ENCODE measurements at regions not wholly inside any gene's neighbourhood (a gene's known extent, or its start where the extent isn't known, plus 50 kb on each side); places are given as distances from the start of the nearest gene placed in this dataset.

- no peaks in the 10 kb centered on the region for H3K4me1 ChIP-seq (ENCODE audit: insufficient read depth, low read length)
- H3K27me3 ChIP-seq (ENCODE audit: insufficient read depth, low read length): no peaks in the 10 kb centered on the region
- no peaks in the 10 kb centered on the region for H3K9me3 ChIP-seq (ENCODE audit: insufficient read depth, low read depth, low read length)
- H3K27ac ChIP-seq (ENCODE audit: low read length): no peak overlapping the region
- no peaks in the 10 kb centered on the region for H3K36me3 ChIP-seq (ENCODE audit: insufficient read depth, low read depth, low read length)
- H3K4me3 ChIP-seq (ENCODE audit: low read length): no peak overlapping the region
- H3K9ac ChIP-seq (ENCODE audit: low read depth, low read length): no peak overlapping the region
Measured at GRCh38 chr18:77617694-77618093, 368.0 kb downstream of the GALR1 start.

- H3K36me3 ChIP-seq (ENCODE audit: insufficient read depth, low read depth, low read length): no peaks in the 10 kb centered on the region
- H3K4me3 ChIP-seq (ENCODE audit: low read length): no peak overlapping the region
- no peaks in the 10 kb centered on the region for H3K4me1 ChIP-seq (ENCODE audit: insufficient read depth, low read length)
- no peak overlapping the region for H3K27ac ChIP-seq (ENCODE audit: low read length)
- H3K9me3 ChIP-seq (ENCODE audit: insufficient read depth, low read depth, low read length): no peaks in the 10 kb centered on the region
- no peak overlapping the region for H3K9ac ChIP-seq (ENCODE audit: low read depth, low read length)
- H3K27me3 ChIP-seq (ENCODE audit: insufficient read depth, low read length): no peaks in the 10 kb centered on the region
Measured at GRCh38 chr18:77619525-77619924, 369.9 kb downstream of the GALR1 start.

DNA sequence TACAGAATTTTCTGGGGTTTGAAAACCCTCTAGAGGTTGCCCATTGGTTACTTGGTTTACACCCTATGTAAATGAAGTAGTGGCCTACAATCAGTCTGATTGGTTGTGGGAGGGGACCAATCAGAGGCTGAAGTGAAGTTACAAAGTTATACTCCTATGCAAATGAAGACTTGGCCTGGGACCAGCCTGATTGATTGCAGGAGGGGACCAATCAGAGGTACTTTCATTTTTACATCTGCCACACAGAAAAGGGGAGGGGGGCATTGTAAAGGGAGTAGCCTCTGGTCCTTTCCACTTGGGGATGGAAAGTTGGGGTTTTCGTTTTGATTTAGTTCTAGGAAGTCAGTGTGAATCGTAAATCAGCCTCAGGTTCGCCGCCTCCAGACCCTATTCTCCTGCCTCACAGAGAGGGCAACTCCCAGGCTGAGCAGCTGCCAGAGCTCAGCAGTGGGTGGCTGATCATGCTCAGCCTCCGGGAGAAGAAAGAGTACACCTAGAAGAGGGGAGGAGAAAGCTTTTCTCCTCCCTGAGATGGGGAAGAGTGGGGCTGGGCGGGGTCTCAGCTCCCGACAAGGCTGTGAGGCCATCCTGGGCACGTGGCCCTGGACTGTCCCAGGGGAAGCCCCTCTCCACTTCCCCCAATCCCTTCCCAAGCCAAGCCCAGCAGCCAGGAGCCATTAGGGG lies 372.5 kb downstream of the GALR1 start:
- no peak overlapping the region for H3K9ac ChIP-seq (ENCODE audit: low read depth, low read length)
- no peaks in the 10 kb centered on the region for H3K4me1 ChIP-seq (ENCODE audit: insufficient read depth, low read length)
- no peaks in the 10 kb centered on the region for H3K36me3 ChIP-seq (ENCODE audit: insufficient read depth, low read depth, low read length)
- H3K4me3 ChIP-seq (ENCODE audit: low read length): no peak overlapping the region
- no peaks in the 10 kb centered on the region for H3K27me3 ChIP-seq (ENCODE audit: insufficient read depth, low read length)
- no peak overlapping the region for H3K27ac ChIP-seq (ENCODE audit: low read length)
- H3K9me3 ChIP-seq (ENCODE audit: insufficient read depth, low read depth, low read length): no peaks in the 10 kb centered on the region

DNA sequence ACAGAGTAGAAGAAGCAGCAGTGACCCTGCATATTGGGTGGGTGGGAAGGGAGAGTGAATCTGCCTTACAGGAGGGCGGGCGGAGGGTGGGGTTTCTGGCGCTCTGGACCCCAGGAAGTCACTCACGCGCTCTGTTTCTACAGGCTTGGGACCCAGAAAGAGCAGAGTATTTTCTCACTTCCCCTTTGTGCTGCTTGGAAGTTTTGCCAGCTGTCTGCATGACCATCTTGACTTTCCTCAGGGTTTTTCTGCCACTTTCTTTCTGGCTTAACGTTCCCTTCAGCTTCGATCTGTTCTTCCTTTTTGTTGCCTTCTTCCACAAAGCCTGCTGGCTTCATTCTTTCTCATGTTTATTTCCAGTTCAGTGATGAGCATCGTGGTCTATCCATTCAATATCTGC lies 383.1 kb downstream of the GALR1 start:
- Histone ChIP-seq H3K4me3 (ENCODE audit: low read length) (no peak overlapping the region), H3K9me3 (ENCODE audit: insufficient read depth, low read depth, low read length) (peaks cover 11% of the 10 kb centered on the region; the same call in 1 of the 2 replicates), H3K27ac (ENCODE audit: low read length) (no peak overlapping the region), H3K27me3 (ENCODE audit: insufficient read depth, low read length) (no peaks in the 10 kb centered on the region), H3K36me3 (ENCODE audit: insufficient read depth, low read depth, low read length) (no peaks in the 10 kb centered on the region), H3K9ac (ENCODE audit: low read depth, low read length) (no peak overlapping the region), H3K4me1 (ENCODE audit: insufficient read depth, low read length) (no peaks in the 10 kb centered on the region)

DNA sequence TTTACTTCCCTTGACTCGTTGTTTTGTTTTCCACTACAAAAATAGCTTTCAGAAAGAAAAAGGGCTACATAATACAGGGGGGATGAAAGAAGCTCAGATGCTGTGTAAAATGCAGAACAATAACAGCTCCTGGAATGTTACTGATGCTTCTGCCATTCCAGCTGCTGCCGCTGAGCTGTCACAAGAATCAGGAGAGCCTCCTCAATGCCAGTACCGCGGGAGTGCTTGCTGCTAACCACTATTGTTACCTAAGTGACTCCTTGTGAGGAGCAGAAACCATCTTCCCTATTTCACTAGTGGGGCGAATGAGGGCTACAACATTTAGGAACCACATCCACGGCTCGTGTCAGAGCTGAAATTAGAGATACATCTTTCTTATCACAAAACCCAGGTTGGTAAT lies 384.8 kb downstream of the GALR1 start:
- no peaks in the 10 kb centered on the region for H3K36me3 ChIP-seq (ENCODE audit: insufficient read depth, low read depth, low read length)
- H3K4me1 ChIP-seq (ENCODE audit: insufficient read depth, low read length): no peaks in the 10 kb centered on the region
- H3K27me3 ChIP-seq (ENCODE audit: insufficient read depth, low read length): no peaks in the 10 kb centered on the region
- no peak overlapping the region for H3K4me3 ChIP-seq (ENCODE audit: low read length)
- peaks cover 7% of the 10 kb centered on the region; the same call in 1 of the 2 replicates for H3K9me3 ChIP-seq (ENCODE audit: insufficient read depth, low read depth, low read length)
- no peak overlapping the region for H3K27ac ChIP-seq (ENCODE audit: low read length)
- H3K9ac ChIP-seq (ENCODE audit: low read depth, low read length): no peak overlapping the region

GRCh38 chr18:77635451-77635850 lies 385.8 kb downstream of the GALR1 start:
- Histone ChIP-seq H3K4me3 (ENCODE audit: low read length) (no peak overlapping the region), H3K36me3 (ENCODE audit: insufficient read depth, low read depth, low read length) (no peaks in the 10 kb centered on the region), H3K9me3 (ENCODE audit: insufficient read depth, low read depth, low read length) (peaks cover 7% of the 10 kb centered on the region; the same call in 1 of the 2 replicates), H3K27me3 (ENCODE audit: insufficient read depth, low read length) (no peaks in the 10 kb centered on the region), H3K27ac (ENCODE audit: low read length) (no peak overlapping the region), H3K4me1 (ENCODE audit: insufficient read depth, low read length) (no peaks in the 10 kb centered on the region), H3K9ac (ENCODE audit: low read depth, low read length) (no peak overlapping the region)

DNA sequence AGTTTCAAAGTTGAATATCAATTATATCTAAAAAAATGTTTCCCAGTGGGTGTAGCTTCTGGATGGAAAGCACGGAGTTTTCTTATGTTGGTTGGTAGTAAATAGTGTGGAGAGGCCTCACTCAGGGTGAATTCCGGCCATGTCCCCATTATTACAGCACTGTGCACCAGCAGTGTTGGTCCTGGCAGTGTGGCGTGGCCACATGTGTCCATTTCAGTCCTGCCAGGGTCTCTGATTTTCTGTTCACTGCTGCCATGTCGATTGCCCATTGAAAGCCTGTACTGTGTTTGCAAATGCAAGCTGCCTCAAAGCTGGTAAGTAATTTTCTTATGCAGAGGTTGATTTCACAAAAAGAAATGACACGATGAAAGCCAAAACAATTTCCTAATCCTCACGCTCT lies 386.2 kb downstream of the GALR1 start:
- Histone ChIP-seq H3K27ac (ENCODE audit: low read length) (no peak overlapping the region), H3K27me3 (ENCODE audit: insufficient read depth, low read length) (no peaks in the 10 kb centered on the region), H3K9me3 (ENCODE audit: insufficient read depth, low read depth, low read length) (peaks cover 7% of the 10 kb centered on the region; the same call in 1 of the 2 replicates), H3K36me3 (ENCODE audit: insufficient read depth, low read depth, low read length) (no peaks in the 10 kb centered on the region), H3K4me1 (ENCODE audit: insufficient read depth, low read length) (no peaks in the 10 kb centered on the region), H3K9ac (ENCODE audit: low read depth, low read length) (no peak overlapping the region), H3K4me3 (ENCODE audit: low read length) (no peak overlapping the region)

- H3K9me3 ChIP-seq (ENCODE audit: insufficient read depth, low read depth, low read length): no peaks in the 10 kb centered on the region
- H3K27me3 ChIP-seq (ENCODE audit: insufficient read depth, low read length): no peaks in the 10 kb centered on the region
- H3K27ac ChIP-seq (ENCODE audit: low read length): no peak overlapping the region
- H3K4me1 ChIP-seq (ENCODE audit: insufficient read depth, low read length): no peaks in the 10 kb centered on the region
- H3K4me3 ChIP-seq (ENCODE audit: low read length): no peak overlapping the region
- no peaks in the 10 kb centered on the region for H3K36me3 ChIP-seq (ENCODE audit: insufficient read depth, low read depth, low read length)
- H3K9ac ChIP-seq (ENCODE audit: low read depth, low read length): no peak overlapping the region
Measured at GRCh38 chr18:77645170-77645872, 395.7 kb downstream of the GALR1 start.

GRCh38 chr18:77647472-77647871 lies 397.8 kb downstream of the GALR1 start:
- Histone ChIP-seq H3K9ac (ENCODE audit: low read depth, low read length) (no peak overlapping the region), H3K27me3 (ENCODE audit: insufficient read depth, low read length) (peaks cover 4% of the 10 kb centered on the region; the same call in 1 of the 2 replicates), H3K4me1 (ENCODE audit: insufficient read depth, low read length) (no peaks in the 10 kb centered on the region), H3K9me3 (ENCODE audit: insufficient read depth, low read depth, low read length) (no peaks in the 10 kb centered on the region), H3K27ac (ENCODE audit: low read length) (no peak overlapping the region), H3K4me3 (ENCODE audit: low read length) (no peak overlapping the region), H3K36me3 (ENCODE audit: insufficient read depth, low read depth, low read length) (no peaks in the 10 kb centered on the region)

GRCh38 chr18:77648411-77648810 lies 398.8 kb downstream of the GALR1 start:
- Histone ChIP-seq H3K9me3 (ENCODE audit: insufficient read depth, low read depth, low read length) (no peaks in the 10 kb centered on the region), H3K27me3 (ENCODE audit: insufficient read depth, low read length) (peaks cover 4% of the 10 kb centered on the region; the same call in 1 of the 2 replicates), H3K9ac (ENCODE audit: low read depth, low read length) (no peak overlapping the region), H3K27ac (ENCODE audit: low read length) (no peak overlapping the region), H3K36me3 (ENCODE audit: insufficient read depth, low read depth, low read length) (no peaks in the 10 kb centered on the region), H3K4me3 (ENCODE audit: low read length) (no peak overlapping the region), H3K4me1 (ENCODE audit: insufficient read depth, low read length) (no peaks in the 10 kb centered on the region)

DNA sequence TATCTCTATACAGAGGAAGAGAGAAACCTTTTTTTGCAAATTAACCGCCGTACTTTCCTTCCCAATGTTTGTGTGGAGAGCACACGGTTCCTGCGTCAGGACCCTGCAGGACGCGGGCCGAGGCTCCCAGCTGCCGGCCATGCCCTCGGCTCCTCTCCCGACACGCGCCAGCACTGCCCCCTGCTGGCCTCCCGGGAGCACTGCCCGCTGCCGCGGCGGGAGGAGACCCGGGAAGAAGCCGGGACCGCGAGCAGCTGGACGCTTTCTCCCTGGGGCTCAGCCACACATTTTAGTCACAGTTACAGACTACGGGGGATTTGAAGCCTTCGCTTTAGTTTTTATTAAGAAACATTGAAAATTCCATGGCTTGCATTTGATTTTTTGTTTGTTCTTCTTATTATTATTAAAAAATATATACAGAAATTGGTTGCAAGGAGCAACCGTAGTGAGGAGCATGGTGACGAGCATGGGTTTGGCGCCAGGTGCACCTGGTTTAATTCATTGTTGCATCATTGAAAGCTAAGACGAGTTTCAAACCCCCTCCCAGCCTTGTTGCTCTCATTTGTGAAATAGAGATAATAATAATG lies 401.2 kb downstream of the GALR1 start:
- Histone ChIP-seq H3K9me3 (ENCODE audit: insufficient read depth, low read depth, low read length) (no peaks in the 10 kb centered on the region), H3K9ac (ENCODE audit: low read depth, low read length) (no peak overlapping the region), H3K27ac (ENCODE audit: low read length) (no peak overlapping the region), H3K36me3 (ENCODE audit: insufficient read depth, low read depth, low read length) (no peaks in the 10 kb centered on the region), H3K4me3 (ENCODE audit: low read length) (no peak overlapping the region), H3K27me3 (ENCODE audit: insufficient read depth, low read length) (peaks cover 4% of the 10 kb centered on the region; the same call in 1 of the 2 replicates), H3K4me1 (ENCODE audit: insufficient read depth, low read length) (no peaks in the 10 kb centered on the region)

DNA sequence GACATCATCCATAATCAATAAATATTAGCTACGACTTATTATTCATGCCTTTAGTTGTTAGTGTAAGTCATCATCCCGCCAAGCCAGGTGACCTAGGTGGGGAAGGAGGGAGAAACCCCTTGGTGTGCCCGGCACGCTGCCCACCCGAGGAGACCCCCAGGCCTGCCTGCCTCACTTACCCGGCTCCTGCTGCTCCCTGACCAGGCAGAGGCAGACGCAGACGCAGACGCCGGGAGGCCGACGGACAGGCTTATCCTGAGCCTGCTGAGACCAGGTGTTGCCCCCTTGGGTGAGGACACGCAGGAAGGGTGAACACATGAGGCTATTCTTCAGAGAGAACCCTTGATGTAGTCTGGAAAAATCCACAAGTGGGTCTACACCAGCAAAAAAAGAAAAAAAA lies 401.8 kb downstream of the GALR1 start:
- no peaks in the 10 kb centered on the region for H3K36me3 ChIP-seq (ENCODE audit: insufficient read depth, low read depth, low read length)
- H3K9ac ChIP-seq (ENCODE audit: low read depth, low read length): no peak overlapping the region
- peaks cover 4% of the 10 kb centered on the region; the same call in 1 of the 2 replicates for H3K27me3 ChIP-seq (ENCODE audit: insufficient read depth, low read length)
- H3K4me3 ChIP-seq (ENCODE audit: low read length): no peak overlapping the region
- H3K4me1 ChIP-seq (ENCODE audit: insufficient read depth, low read length): no peaks in the 10 kb centered on the region
- no peak overlapping the region for H3K27ac ChIP-seq (ENCODE audit: low read length)
- H3K9me3 ChIP-seq (ENCODE audit: insufficient read depth, low read depth, low read length): no peaks in the 10 kb centered on the region
